GM19025 (cell line): ENCODE measurements at regions not wholly inside any gene's neighbourhood (a gene's known extent, or its start where the extent isn't known, plus 50 kb on each side); places are given as distances from the start of the nearest gene placed in this dataset.
"Not testable (repeated sequence)": the region's sequence is repeated elsewhere in the genome, so short reads cannot be mapped to it uniquely, and the experiment has no call there.

ENCODE experiments used
- ATAC-seq: cut with Tn5 transposase; IDR thresholded peaks from one replicate; pipeline ENCODE4 v1.9.1; 2021; ENCODE audit warnings: mild to moderate bottlenecking, low read depth, moderate library complexity; ENCODE audit not compliant: unreplicated experiment

GRCh38 chr7:126022452-126022851, 1092.8 kb upstream of the POT1 start:
- no peak for ATAC-seq

- no peak for ATAC-seq
These were observed 1087.1 kb upstream of the POT1 start for GRCh38 chr7:126016722-126017121.

GRCh38 chr7:126005064-126005463, 1075.4 kb upstream of the POT1 start:
- no peak for ATAC-seq

GRCh38 chr7:126001349-126001748, 1071.7 kb upstream of the POT1 start:
- no peak for ATAC-seq

GRCh38 chr7:125984795-125985194, 1055.2 kb upstream of the POT1 start:
- ATAC-seq = no peak

GRCh38 chr7:125971656-125972055, 1042.0 kb upstream of the POT1 start:
- no peak for ATAC-seq

GRCh38 chr7:125966278-125967048, 1036.8 kb upstream of the POT1 start:
- no peak for ATAC-seq

GRCh38 chr7:125934955-125935354, 1005.3 kb upstream of the POT1 start:
- ATAC-seq = no peak

- ATAC-seq = no peak
These were observed 1004.9 kb upstream of the POT1 start for GRCh38 chr7:125934539-125934938.

- no peak for ATAC-seq
These were observed 1001.2 kb upstream of the POT1 start for GRCh38 chr7:125930848-125931247.

GRCh38 chr7:125927556-125927955, 997.9 kb upstream of the POT1 start:
- ATAC-seq = no peak

- no peak for ATAC-seq
These were observed 997.0 kb upstream of the POT1 start for GRCh38 chr7:125926621-125927020.

- no peak for ATAC-seq
These were observed 994.4 kb upstream of the POT1 start for GRCh38 chr7:125924037-125924436.

GRCh38 chr7:125915381-125915948, 985.8 kb upstream of the POT1 start:
- not testable (repeated sequence) for ATAC-seq

GRCh38 chr7:125908711-125909110, 979.1 kb upstream of the POT1 start:
- ATAC-seq = no peak

GRCh38 chr7:125899577-125899976, 970.0 kb upstream of the POT1 start:
- no peak for ATAC-seq

- no peak for ATAC-seq
These were observed 962.8 kb upstream of the POT1 start for GRCh38 chr7:125892434-125892833.

GRCh38 chr7:125878988-125879387, 949.4 kb upstream of the POT1 start:
- no peak for ATAC-seq

- ATAC-seq = no peak
These were observed 948.8 kb upstream of the POT1 start for GRCh38 chr7:125878235-125878956.

- no peak for ATAC-seq
These were observed 947.6 kb upstream of the POT1 start for GRCh38 chr7:125877246-125877645.

GRCh38 chr7:125876431-125876830, 946.8 kb upstream of the POT1 start:
- ATAC-seq = no peak

GRCh38 chr7:125871431-125871830, 941.8 kb upstream of the POT1 start:
- ATAC-seq = no peak
